GM18508 (cell line): ENCODE measurements at regions not wholly inside any gene's neighbourhood (a gene's known extent, or its start where the extent isn't known, plus 50 kb on each side); places are given as distances from the start of the nearest gene placed in this dataset.
"Not testable (repeated sequence)": the region's sequence is repeated elsewhere in the genome, so short reads cannot be mapped to it uniquely, and the experiment has no call there.

Experiments used
- ATAC-seq: cut with Tn5 transposase; IDR thresholded peaks from one replicate; pipeline ENCODE4 v1.9.1; 2021; ENCODE audit warnings: moderate number of reproducible peaks; ENCODE audit not compliant: insufficient read depth, unreplicated experiment

- no peak for ATAC-seq
Observed at GRCh38 chr16:73399486-73399885, 351.6 kb upstream of the ZFHX3 start.

- not testable (repeated sequence) for ATAC-seq
Observed at GRCh38 chr16:73398604-73399003, 350.7 kb upstream of the ZFHX3 start.

GRCh38 chr16:73396556-73396955 is 348.6 kb upstream of the ZFHX3 start:
- no peak for ATAC-seq

- no peak for ATAC-seq
Observed at GRCh38 chr16:73390936-73391335, 343.0 kb upstream of the ZFHX3 start.

- no peak for ATAC-seq
Observed at GRCh38 chr16:73390491-73390890, 342.6 kb upstream of the ZFHX3 start.

- no peak for ATAC-seq
Observed at GRCh38 chr16:73389085-73389484, 341.2 kb upstream of the ZFHX3 start.

- no peak for ATAC-seq
Observed at GRCh38 chr16:73387979-73388378, 340.1 kb upstream of the ZFHX3 start.

- ATAC-seq = no peak
Observed at GRCh38 chr16:73385696-73386095, 337.8 kb upstream of the ZFHX3 start.

GRCh38 chr16:73384506-73385089 is 336.7 kb upstream of the ZFHX3 start:
- no peak for ATAC-seq

- ATAC-seq = no peak
Observed at GRCh38 chr16:73383988-73384365, 336.0 kb upstream of the ZFHX3 start.

- ATAC-seq = no peak
Observed at GRCh38 chr16:73383195-73383987, 335.5 kb upstream of the ZFHX3 start.

- ATAC-seq = no peak
Observed at GRCh38 chr16:73378471-73378870, 330.5 kb upstream of the ZFHX3 start.

GRCh38 chr16:73371584-73372319 is 323.8 kb upstream of the ZFHX3 start:
- no peak for ATAC-seq

GRCh38 chr16:73369851-73370250 is 321.9 kb upstream of the ZFHX3 start:
- no peak for ATAC-seq

GRCh38 chr16:73368715-73369114 is 320.8 kb upstream of the ZFHX3 start:
- no peak for ATAC-seq

- ATAC-seq = no peak
Observed at GRCh38 chr16:73365016-73365551, 317.2 kb upstream of the ZFHX3 start.

GRCh38 chr16:73364413-73364812 is 316.5 kb upstream of the ZFHX3 start:
- ATAC-seq = no peak

- no peak for ATAC-seq
Observed at GRCh38 chr16:73361061-73361460, 313.1 kb upstream of the ZFHX3 start.

- no peak for ATAC-seq
Observed at GRCh38 chr16:73356401-73357079, 308.6 kb upstream of the ZFHX3 start.

GRCh38 chr16:73355981-73356380 is 308.1 kb upstream of the ZFHX3 start:
- no peak for ATAC-seq

- no peak for ATAC-seq
Observed at GRCh38 chr16:73354434-73354833, 306.5 kb upstream of the ZFHX3 start.
